Smooth muscle cell (in vitro differentiated cells): ENCODE measurements at regions not wholly inside any gene's neighbourhood (a gene's known extent, or its start where the extent isn't known, plus 50 kb on each side); places are given as distances from the start of the nearest gene placed in this dataset.

Experiments used
- DNase-seq: peaks from one replicate; lab custom pipeline; 2025; ENCODE audit not compliant: unreplicated experiment; lab: John Stamatoyannopoulos, UW
- H2AFZ ChIP-seq: fragments of 200-600 bp; sonication (generic); 2 replicates; pipeline ENCODE4 v1.6.0; 2016; ENCODE audit warnings: antibody characterized with exemption, low read depth, mild to moderate bottlenecking
- H3F3A ChIP-seq: fragments of 200-600 bp; sonication (generic); 2 replicates; pipeline ENCODE4 v1.6.0; 2017; ENCODE audit warnings: antibody characterized with exemption, low read depth
- H3K27ac ChIP-seq: fragments of 200-600 bp; sonication (generic); 2 replicates; pipeline ENCODE4 v1.5.1; 2016; ENCODE audit warnings: low read depth, mild to moderate bottlenecking
- H3K27me3 ChIP-seq: fragments of 200-600 bp; sonication (generic); 2 replicates; pipeline ENCODE4 v1.6.1; 2016; ENCODE audit warnings: low read depth, mild to moderate bottlenecking
- H3K36me3 ChIP-seq: fragments of 200-600 bp; sonication (generic); 2 replicates; pipeline ENCODE4 v1.5.1; 2016; ENCODE audit warnings: low read depth
- H3K4me1 ChIP-seq: fragments of 200-600 bp; sonication (generic); 2 replicates; pipeline ENCODE4 v1.5.1; 2016; ENCODE audit warnings: low read depth
- H3K4me2 ChIP-seq: fragments of 200-600 bp; sonication (generic); 2 replicates; pipeline ENCODE4 v1.6.0; 2016; ENCODE audit warnings: mild to moderate bottlenecking
- H3K4me3 ChIP-seq: fragments of 200-600 bp; sonication (generic); 2 replicates; pipeline ENCODE4 v1.5.1; 2016; ENCODE audit warnings: mild to moderate bottlenecking
- H3K79me2 ChIP-seq: fragments of 200-600 bp; sonication (generic); 2 replicates; pipeline ENCODE4 v1.6.0; 2016; ENCODE audit warnings: low read depth, mild to moderate bottlenecking
- H3K9ac ChIP-seq: fragments of 200-600 bp; sonication (generic); 2 replicates; pipeline ENCODE4 v1.6.0; 2016; ENCODE audit warnings: low read depth
- H3K9me3 ChIP-seq: fragments of 200-600 bp; sonication (generic); replicated peaks from 2 replicates; pipeline ENCODE4 v1.5.1; 2016; ENCODE audit warnings: low read depth
- H4K20me1 ChIP-seq: fragments of 200-600 bp; sonication (generic); 2 replicates; pipeline ENCODE4 v1.6.0; 2016; ENCODE audit warnings: low read depth
- CTCF ChIP-seq: fragments of 200-600 bp; sonication (generic); IDR thresholded peaks from 2 replicates; pipeline ENCODE4 v1.5.1; 2017; ENCODE audit warnings: borderline replicate concordance, mild to moderate bottlenecking, antibody characterized with exemption; ENCODE audit not compliant: insufficient read depth, poor library complexity, severe bottlenecking
- WGBS: methylation state at CpG from one replicate; pipeline ENCODE4 v1.1.7; 2016; ENCODE audit warnings: low lambda C conversion rate; 5-methylcytosine and 5-hydroxymethylcytosine counted together

GRCh38 chr12:91801048-91801447 lies 344.6 kb downstream of the BTG1 start:
- TF ChIP-seq CTCF, result no peak
- H2AFZ ChIP-seq, result no peak overlapping the region
- no peaks in the 10 kb centered on the region for H4K20me1 ChIP-seq
- no peak overlapping the region for H3K27ac ChIP-seq
- H3K36me3 ChIP-seq, result no peaks in the 10 kb centered on the region
- no peaks in the 10 kb centered on the region for H3K9me3 ChIP-seq
- H3K27me3 ChIP-seq, result no peaks in the 10 kb centered on the region
- no peaks in the 10 kb centered on the region for H3K79me2 ChIP-seq
- no peak overlapping the region for H3K4me3 ChIP-seq
- no peaks in the 10 kb centered on the region for H3K4me1 ChIP-seq
- H3K9ac ChIP-seq, result no peak overlapping the region
- H3K4me2 ChIP-seq, result no peak overlapping the region
- H3F3A ChIP-seq, result no peaks in the 10 kb centered on the region
- whole genome bisulfite sequencing, result 96% methylated on average over 1 of the region's 1 CpG
- no peak for DNase-seq

GRCh38 chr12:91793676-91794075 lies 352.0 kb downstream of the BTG1 start:
- Histone ChIP-seq H3K27ac (no peak overlapping the region), H3K9ac (no peak overlapping the region), H3K4me3 (no peak overlapping the region), H2AFZ (no peak overlapping the region), H3K36me3 (no peaks in the 10 kb centered on the region), H3F3A (no peaks in the 10 kb centered on the region), H3K4me2 (no peak overlapping the region), H3K9me3 (no peaks in the 10 kb centered on the region), H3K27me3 (no peaks in the 10 kb centered on the region), H4K20me1 (no peaks in the 10 kb centered on the region), H3K4me1 (no peaks in the 10 kb centered on the region), H3K79me2 (no peaks in the 10 kb centered on the region)
- WGBS, result 96% methylated on average over 2 of the region's 2 CpGs
- no peak for DNase-seq
- no peak for TF ChIP-seq CTCF

GRCh38 chr12:91792597-91792996 lies 353.0 kb downstream of the BTG1 start:
- H3K79me2 ChIP-seq, result no peaks in the 10 kb centered on the region
- DNase-seq, result no peak
- H2AFZ ChIP-seq, result no peak overlapping the region
- H3F3A ChIP-seq, result no peaks in the 10 kb centered on the region
- WGBS, result 83% methylated on average over 1 of the region's 1 CpG
- no peaks in the 10 kb centered on the region for H3K36me3 ChIP-seq
- no peaks in the 10 kb centered on the region for H3K27me3 ChIP-seq
- H4K20me1 ChIP-seq, result no peaks in the 10 kb centered on the region
- H3K4me2 ChIP-seq, result no peak overlapping the region
- no peak for TF ChIP-seq CTCF
- H3K9me3 ChIP-seq, result no peaks in the 10 kb centered on the region
- no peak overlapping the region for H3K9ac ChIP-seq
- no peak overlapping the region for H3K27ac ChIP-seq
- H3K4me1 ChIP-seq, result no peaks in the 10 kb centered on the region
- H3K4me3 ChIP-seq, result no peak overlapping the region

- no peak overlapping the region for H3K27ac ChIP-seq
- H3F3A ChIP-seq, result no peaks in the 10 kb centered on the region
- H3K4me1 ChIP-seq, result peaks cover 9% of the 10 kb centered on the region
- H3K79me2 ChIP-seq, result no peaks in the 10 kb centered on the region
- no peak overlapping the region for H3K4me3 ChIP-seq
- H2AFZ ChIP-seq, result no peak overlapping the region
- 96% methylated on average over 2 of the region's 2 CpGs for WGBS
- DNase-seq, result no peak
- H4K20me1 ChIP-seq, result no peaks in the 10 kb centered on the region
- H3K4me2 ChIP-seq, result no peak overlapping the region
- H3K27me3 ChIP-seq, result no peaks in the 10 kb centered on the region
- no peak for TF ChIP-seq CTCF
- no peaks in the 10 kb centered on the region for H3K9me3 ChIP-seq
- H3K9ac ChIP-seq, result no peak overlapping the region
- H3K36me3 ChIP-seq, result no peaks in the 10 kb centered on the region
These were observed 359.0 kb downstream of the BTG1 start for GRCh38 chr12:91786499-91787272.
